Muscle layer of duodenum (tissue), 2 donors: ENCODE measurements at regions not wholly inside any gene's neighbourhood (a gene's known extent, or its start where the extent isn't known, plus 50 kb on each side); places are given as distances from the start of the nearest gene placed in this dataset.

Experiments used
- H3K27ac ChIP-seq: one replicate; pipeline ENCODE4 v1.7.0; 2013; ENCODE audit warnings: mild to moderate bottlenecking, low read length
- H3K27me3 ChIP-seq: one replicate; pipeline ENCODE4 v1.7.0; 2013; ENCODE audit warnings: low read depth, mild to moderate bottlenecking, control low read depth, low read length
- H3K36me3 ChIP-seq, 2 donors: one replicate each; pipeline ENCODE4 v1.7.0; 2013; ENCODE audit warnings: low read length in 2 of 2, control low read depth in 1 of 2, mild to moderate bottlenecking in 1 of 2; ENCODE audit not compliant: insufficient read depth in 2 of 2, control insufficient read depth in 1 of 2
- H3K4me1 ChIP-seq, 2 donors: one replicate each; pipeline ENCODE4 v1.7.0; 2013; ENCODE audit warnings: low read length in 2 of 2, mild to moderate bottlenecking in 2 of 2, control low read depth in 1 of 2, moderate library complexity in 1 of 2; ENCODE audit not compliant: insufficient read depth in 2 of 2, control insufficient read depth in 1 of 2
- H3K4me3 ChIP-seq, 2 donors: one replicate each; pipeline ENCODE4 v1.7.0; 2013; ENCODE audit warnings: low read length in 2 of 2, low read depth in 1 of 2, mild to moderate bottlenecking in 1 of 2
- H3K9me3 ChIP-seq, 2 donors: one replicate each; pipeline ENCODE4 v1.7.0; 2013; ENCODE audit warnings: low read length in 2 of 2, control low read depth in 1 of 2, mild to moderate bottlenecking in 1 of 2; ENCODE audit not compliant: control insufficient read depth in 1 of 2
- donor health status: healthy.

- Histone ChIP-seq H3K36me3 (no peaks in the 10 kb centered on the region), H3K27ac (no peak overlapping the region), H3K9me3 (no peaks in the 10 kb centered on the region), H3K4me1 (peaks cover 0 to 7% of the 10 kb centered on the region in 2 donors), H3K4me3 (no peak overlapping the region), H3K27me3 (no peaks in the 10 kb centered on the region)
These were observed 170.3 kb upstream of the CELF2 start for GRCh38 chr10:10847387-10847786.

GRCh38 chr10:10848488-10849111 is 169.1 kb upstream of the CELF2 start:
- H3K27ac ChIP-seq = no peak overlapping the region
- no peak overlapping the region for H3K4me3 ChIP-seq
- H3K27me3 ChIP-seq = no peaks in the 10 kb centered on the region
- H3K4me1 ChIP-seq = peaks cover 0 to 7% of the 10 kb centered on the region in 2 donors
- no peaks in the 10 kb centered on the region for H3K9me3 ChIP-seq
- H3K36me3 ChIP-seq = no peaks in the 10 kb centered on the region

GRCh38 chr10:10849306-10849705 is 168.4 kb upstream of the CELF2 start:
- H3K27me3 ChIP-seq = no peaks in the 10 kb centered on the region
- peaks cover 0 to 7% of the 10 kb centered on the region in 2 donors for H3K4me1 ChIP-seq
- H3K4me3 ChIP-seq = no peak overlapping the region
- H3K9me3 ChIP-seq = no peaks in the 10 kb centered on the region
- no peak overlapping the region for H3K27ac ChIP-seq
- H3K36me3 ChIP-seq = no peaks in the 10 kb centered on the region

GRCh38 chr10:10850214-10850613 is 167.5 kb upstream of the CELF2 start:
- Histone ChIP-seq H3K27ac (no peak overlapping the region), H3K4me3 (no peak overlapping the region), H3K27me3 (no peaks in the 10 kb centered on the region), H3K4me1 (peaks cover 0 to 7% of the 10 kb centered on the region in 2 donors), H3K36me3 (no peaks in the 10 kb centered on the region), H3K9me3 (no peaks in the 10 kb centered on the region)

GRCh38 chr10:10852464-10852863 is 165.2 kb upstream of the CELF2 start:
- H3K27me3 ChIP-seq = no peaks in the 10 kb centered on the region
- H3K36me3 ChIP-seq = no peaks in the 10 kb centered on the region
- H3K27ac ChIP-seq = no peak overlapping the region
- no peak overlapping the region for H3K4me3 ChIP-seq
- H3K4me1 ChIP-seq = no peaks in the 10 kb centered on the region
- H3K9me3 ChIP-seq = no peaks in the 10 kb centered on the region

GRCh38 chr10:10853954-10854353 is 163.7 kb upstream of the CELF2 start:
- no peaks in the 10 kb centered on the region for H3K36me3 ChIP-seq
- no peaks in the 10 kb centered on the region for H3K4me1 ChIP-seq
- H3K27ac ChIP-seq = no peak overlapping the region
- H3K27me3 ChIP-seq = no peaks in the 10 kb centered on the region
- H3K4me3 ChIP-seq = no peak overlapping the region
- no peaks in the 10 kb centered on the region for H3K9me3 ChIP-seq

- Histone ChIP-seq H3K4me3 (no peak overlapping the region), H3K9me3 (no peaks in the 10 kb centered on the region), H3K36me3 (no peaks in the 10 kb centered on the region), H3K4me1 (no peaks in the 10 kb centered on the region), H3K27ac (no peak overlapping the region), H3K27me3 (no peaks in the 10 kb centered on the region)
These were observed 162.9 kb upstream of the CELF2 start for GRCh38 chr10:10854725-10855124.

GRCh38 chr10:10855151-10855581 is 162.5 kb upstream of the CELF2 start:
- no peak overlapping the region for H3K4me3 ChIP-seq
- no peaks in the 10 kb centered on the region for H3K4me1 ChIP-seq
- no peaks in the 10 kb centered on the region for H3K36me3 ChIP-seq
- no peaks in the 10 kb centered on the region for H3K27me3 ChIP-seq
- H3K27ac ChIP-seq = no peak overlapping the region
- no peaks in the 10 kb centered on the region for H3K9me3 ChIP-seq

GRCh38 chr10:10860455-10860976 is 157.2 kb upstream of the CELF2 start:
- no peaks in the 10 kb centered on the region for H3K36me3 ChIP-seq
- no peaks in the 10 kb centered on the region for H3K4me1 ChIP-seq
- no peaks in the 10 kb centered on the region for H3K27me3 ChIP-seq
- no peaks in the 10 kb centered on the region for H3K9me3 ChIP-seq
- H3K4me3 ChIP-seq = no peak overlapping the region
- no peak overlapping the region for H3K27ac ChIP-seq

GRCh38 chr10:10865303-10865702 is 152.4 kb upstream of the CELF2 start:
- H3K9me3 ChIP-seq = no peaks in the 10 kb centered on the region
- no peak overlapping the region for H3K4me3 ChIP-seq
- no peaks in the 10 kb centered on the region for H3K4me1 ChIP-seq
- no peak overlapping the region for H3K27ac ChIP-seq
- H3K36me3 ChIP-seq = no peaks in the 10 kb centered on the region
- no peaks in the 10 kb centered on the region for H3K27me3 ChIP-seq

GRCh38 chr10:10865913-10866312 is 151.8 kb upstream of the CELF2 start:
- no peaks in the 10 kb centered on the region for H3K4me1 ChIP-seq
- H3K27me3 ChIP-seq = no peaks in the 10 kb centered on the region
- no peaks in the 10 kb centered on the region for H3K36me3 ChIP-seq
- H3K4me3 ChIP-seq = no peak overlapping the region
- H3K27ac ChIP-seq = no peak overlapping the region
- H3K9me3 ChIP-seq = no peaks in the 10 kb centered on the region

- H3K9me3 ChIP-seq = no peaks in the 10 kb centered on the region
- no peak overlapping the region for H3K4me3 ChIP-seq
- no peaks in the 10 kb centered on the region for H3K27me3 ChIP-seq
- H3K4me1 ChIP-seq = peaks cover 7 to 16% of the 10 kb centered on the region in 2 donors
- no peak overlapping the region for H3K27ac ChIP-seq
- H3K36me3 ChIP-seq = no peaks in the 10 kb centered on the region
These were observed 148.1 kb upstream of the CELF2 start for GRCh38 chr10:10869592-10869991.
